ENCODE measurements at regions not wholly inside any gene's neighbourhood (a gene's known extent, or its start where the extent isn't known, plus 50 kb on each side); places are given as distances from the start of the nearest gene placed in this dataset.

- DNase-seq (ENCODE audit: low read depth in 2 of 3, low spot score in 1 of 3), result no peak
Measured at GRCh38 chr5:57695179-57695578, 212.6 kb upstream of the ACTBL2 start.

GRCh38 chr5:57693488-57694305, 211.1 kb upstream of the ACTBL2 start:
- no peak for DNase-seq (ENCODE audit: low read depth in 2 of 3, low spot score in 1 of 3)

- peak in 2 of 3 donors; percentile 5 to 8 for DNase-seq (ENCODE audit: low read depth in 2 of 3, low spot score in 1 of 3)
Measured at GRCh38 chr5:57692582-57693487, 210.2 kb upstream of the ACTBL2 start.

GRCh38 chr5:57690724-57691123, 208.1 kb upstream of the ACTBL2 start:
- no peak for DNase-seq (ENCODE audit: low read depth in 2 of 3, low spot score in 1 of 3)

- DNase-seq (ENCODE audit: low read depth in 2 of 3, low spot score in 1 of 3), result no peak
Measured at GRCh38 chr5:57687596-57687995, 205.0 kb upstream of the ACTBL2 start.

- DNase-seq (ENCODE audit: low read depth in 2 of 3, low spot score in 1 of 3), result no peak
Measured at GRCh38 chr5:57685516-57686255, 203.1 kb upstream of the ACTBL2 start.

- no peak for DNase-seq (ENCODE audit: low read depth in 2 of 3, low spot score in 1 of 3)
Measured at GRCh38 chr5:57684299-57684702, 201.7 kb upstream of the ACTBL2 start.

GRCh38 chr5:57683036-57683630, 200.5 kb upstream of the ACTBL2 start:
- DNase-seq (ENCODE audit: low read depth in 2 of 3, low spot score in 1 of 3), result no peak

GRCh38 chr5:57681942-57682341, 199.3 kb upstream of the ACTBL2 start:
- no peak for DNase-seq (ENCODE audit: low read depth in 2 of 3, low spot score in 1 of 3)

GRCh38 chr5:57680686-57681085, 198.1 kb upstream of the ACTBL2 start:
- DNase-seq (ENCODE audit: low read depth in 2 of 3, low spot score in 1 of 3), result no peak

- no peak for DNase-seq (ENCODE audit: low read depth in 2 of 3, low spot score in 1 of 3)
Measured at GRCh38 chr5:57677235-57677634, 194.6 kb upstream of the ACTBL2 start.

GRCh38 chr5:57676222-57677098, 193.8 kb upstream of the ACTBL2 start:
- no peak for DNase-seq (ENCODE audit: low read depth in 2 of 3, low spot score in 1 of 3)

- no peak for DNase-seq (ENCODE audit: low read depth in 2 of 3, low spot score in 1 of 3)
Measured at GRCh38 chr5:57675236-57675635, 192.6 kb upstream of the ACTBL2 start.

- no peak for DNase-seq (ENCODE audit: low read depth in 2 of 3, low spot score in 1 of 3)
Measured at GRCh38 chr5:57671371-57671770, 188.8 kb upstream of the ACTBL2 start.

- no peak for DNase-seq (ENCODE audit: low read depth in 2 of 3, low spot score in 1 of 3)
Measured at GRCh38 chr5:57666582-57666981, 184.0 kb upstream of the ACTBL2 start.

GRCh38 chr5:57665146-57665936, 182.7 kb upstream of the ACTBL2 start:
- no peak for DNase-seq (ENCODE audit: low read depth in 2 of 3, low spot score in 1 of 3)

- no peak for DNase-seq (ENCODE audit: low read depth in 2 of 3, low spot score in 1 of 3)
Measured at GRCh38 chr5:57664700-57665099, 182.1 kb upstream of the ACTBL2 start.

GRCh38 chr5:57663466-57663865, 180.9 kb upstream of the ACTBL2 start:
- no peak for DNase-seq (ENCODE audit: low read depth in 2 of 3, low spot score in 1 of 3)

- DNase-seq (ENCODE audit: low read depth in 2 of 3, low spot score in 1 of 3), result no peak
Measured at GRCh38 chr5:57662991-57663390, 180.4 kb upstream of the ACTBL2 start.
